Activated CD8-positive, alpha-beta T cell treated with anti-CD3 and anti-CD28 coated beads for 36 hours (primary cell): ENCODE measurements at regions not wholly inside any gene's neighbourhood (a gene's known extent, or its start where the extent isn't known, plus 50 kb on each side); places are given as distances from the start of the nearest gene placed in this dataset.

Source experiments
- ATAC-seq: fragments of 200-7000 bp; cut with Tn5 transposase; one replicate; pipeline ENCODE4 v1.10.0; 2021; ENCODE audit warnings: mild to moderate bottlenecking, moderate library complexity
- CTCF ChIA-PET: fragments of 350-600 bp; sonication (Branson Sonifier 250); formaldehyde crosslinking; loops from one replicate; lab custom pipeline; 2021; ENCODE audit warnings: antibody characterized with exemption; lab: Charles Lee
- POLR2A ChIA-PET: fragments of 350-600 bp; sonication (Branson Sonifier 250); formaldehyde crosslinking; loops from one replicate; lab custom pipeline; 2021; ENCODE audit warnings: antibody characterized with exemption; lab: Charles Lee
- DNase-seq: peaks from one replicate; pipeline ENCODE4 v3.0.0-alpha.2; 2020
- H3K27ac Mint-ChIP-seq: one replicate; pipeline ENCODE4 v1.8.0; 2021; ENCODE audit warnings: mild to moderate bottlenecking, mixed read lengths
- H3K27me3 Mint-ChIP-seq: one replicate; pipeline ENCODE4 v1.8.0; 2021; ENCODE audit warnings: mixed read lengths
- H3K36me3 Mint-ChIP-seq: one replicate; pipeline ENCODE4 v1.8.0; 2021; ENCODE audit warnings: low read depth, mixed read lengths
- H3K4me1 Mint-ChIP-seq: one replicate; pipeline ENCODE4 v1.8.0; 2021; ENCODE audit warnings: low read depth, mixed read lengths
- H3K4me3 Mint-ChIP-seq: one replicate; pipeline ENCODE4 v1.8.0; 2021; ENCODE audit warnings: mild to moderate bottlenecking, moderate library complexity, mixed read lengths
- H3K9me3 Mint-ChIP-seq: one replicate; pipeline ENCODE4 v1.8.0; 2021; ENCODE audit warnings: mixed read lengths
- intact Hi-C: fragments of 100-400 bp; cut with micrococcal nuclease; formaldehyde crosslinking; loops from one replicate; pipeline ENCODE4 v1.10.0; 2022
- TF ChIP-seq, protein P1 (sequence below): fragments of 200-600 bp; IDR thresholded peaks from one replicate; pipeline ENCODE4 v1.8.0; 2022; ENCODE audit warnings: antibody characterized with exemption, mild to moderate bottlenecking

DNA sequence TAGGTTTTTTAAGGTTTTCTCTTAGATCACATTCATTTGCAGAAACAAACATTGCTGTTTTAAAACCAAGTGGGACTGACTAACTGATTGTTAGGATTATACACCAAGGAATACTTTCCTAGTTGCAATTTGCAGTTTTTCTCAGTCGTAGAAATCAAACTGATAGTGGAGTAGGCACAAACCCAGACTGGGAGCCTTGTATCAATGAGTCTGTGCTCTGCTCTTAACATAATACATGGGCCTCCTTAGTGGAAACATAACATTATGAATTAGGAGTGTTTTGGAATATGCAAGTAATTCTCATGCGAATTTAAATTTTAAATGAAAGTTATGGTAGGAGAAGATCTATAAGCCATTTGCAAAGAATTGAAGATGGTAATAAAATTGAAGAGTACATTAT lies 223.5 kb downstream of the CLCN4 start:
- DNase-seq: no peak
- no peak for ATAC-seq
- ChIA-PET POLR2A (no interaction called here), CTCF (no interaction called here)
- no peaks in the 10 kb centered on the region for H3K9me3 Mint-ChIP-seq
- H3K27ac Mint-ChIP-seq: no peak overlapping the region
- no peak overlapping the region for H3K4me3 Mint-ChIP-seq
- no peaks in the 10 kb centered on the region for H3K27me3 Mint-ChIP-seq
- TF ChIP-seq, protein P1, sequence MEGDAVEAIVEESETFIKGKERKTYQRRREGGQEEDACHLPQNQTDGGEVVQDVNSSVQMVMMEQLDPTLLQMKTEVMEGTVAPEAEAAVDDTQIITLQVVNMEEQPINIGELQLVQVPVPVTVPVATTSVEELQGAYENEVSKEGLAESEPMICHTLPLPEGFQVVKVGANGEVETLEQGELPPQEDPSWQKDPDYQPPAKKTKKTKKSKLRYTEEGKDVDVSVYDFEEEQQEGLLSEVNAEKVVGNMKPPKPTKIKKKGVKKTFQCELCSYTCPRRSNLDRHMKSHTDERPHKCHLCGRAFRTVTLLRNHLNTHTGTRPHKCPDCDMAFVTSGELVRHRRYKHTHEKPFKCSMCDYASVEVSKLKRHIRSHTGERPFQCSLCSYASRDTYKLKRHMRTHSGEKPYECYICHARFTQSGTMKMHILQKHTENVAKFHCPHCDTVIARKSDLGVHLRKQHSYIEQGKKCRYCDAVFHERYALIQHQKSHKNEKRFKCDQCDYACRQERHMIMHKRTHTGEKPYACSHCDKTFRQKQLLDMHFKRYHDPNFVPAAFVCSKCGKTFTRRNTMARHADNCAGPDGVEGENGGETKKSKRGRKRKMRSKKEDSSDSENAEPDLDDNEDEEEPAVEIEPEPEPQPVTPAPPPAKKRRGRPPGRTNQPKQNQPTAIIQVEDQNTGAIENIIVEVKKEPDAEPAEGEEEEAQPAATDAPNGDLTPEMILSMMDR: no peak
- no peaks in the 10 kb centered on the region for H3K4me1 Mint-ChIP-seq
- H3K36me3 Mint-ChIP-seq: no peaks in the 10 kb centered on the region
- intact Hi-C loops: no loop called here

DNA sequence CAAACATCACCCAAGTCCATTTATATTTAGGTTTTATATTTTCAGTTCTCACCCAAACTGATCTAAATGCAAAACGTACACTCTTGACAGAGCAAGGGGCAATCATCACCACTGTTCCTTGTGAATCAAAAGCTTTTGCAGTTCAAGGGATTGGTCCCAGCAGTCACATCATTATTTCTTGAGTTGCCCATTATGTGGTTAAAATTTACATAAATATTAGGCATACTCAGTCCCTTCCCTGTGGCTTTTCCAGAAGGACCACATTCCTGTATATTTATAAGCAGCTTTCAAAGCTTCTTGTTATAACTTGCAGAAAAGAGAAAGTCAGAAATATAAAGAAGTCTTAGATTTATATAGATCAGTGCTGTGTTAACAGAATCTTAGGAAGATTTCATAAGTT lies 224.4 kb downstream of the CLCN4 start:
- Mint-ChIP-seq H3K27me3 (no peaks in the 10 kb centered on the region), H3K27ac (no peak overlapping the region), H3K36me3 (no peaks in the 10 kb centered on the region), H3K9me3 (no peaks in the 10 kb centered on the region), H3K4me3 (no peak overlapping the region), H3K4me1 (no peaks in the 10 kb centered on the region)
- ChIA-PET POLR2A (no interaction called here), CTCF (no interaction called here)
- intact Hi-C loops: no loop called here
- no peak for ATAC-seq
- no peak for DNase-seq
- TF ChIP-seq, protein P1: no peak

GRCh38 chrX:10387011-10387410 lies 230.2 kb downstream of the CLCN4 start:
- ATAC-seq (no peak), DNase-seq (no peak)
- POLR2A ChIA-PET: no interaction called here
- H3K36me3 Mint-ChIP-seq: no peaks in the 10 kb centered on the region
- no peak overlapping the region for H3K27ac Mint-ChIP-seq
- no peaks in the 10 kb centered on the region for H3K27me3 Mint-ChIP-seq
- TF ChIP-seq, protein P1: no peak
- H3K9me3 Mint-ChIP-seq: no peaks in the 10 kb centered on the region
- H3K4me1 Mint-ChIP-seq: no peaks in the 10 kb centered on the region
- intact Hi-C loops: no loop called here
- CTCF ChIA-PET: no interaction called here
- no peak overlapping the region for H3K4me3 Mint-ChIP-seq

- ATAC-seq (no peak), DNase-seq (no peak)
- Mint-ChIP-seq H3K4me1 (no peaks in the 10 kb centered on the region), H3K4me3 (no peak overlapping the region), H3K36me3 (no peaks in the 10 kb centered on the region), H3K9me3 (no peaks in the 10 kb centered on the region), H3K27me3 (no peaks in the 10 kb centered on the region), H3K27ac (no peak overlapping the region)
- TF ChIP-seq, protein P1: no peak
- intact Hi-C loops: no loop called here
- POLR2A ChIA-PET: no interaction called here
- CTCF ChIA-PET: no interaction called here
Measured at GRCh38 chrX:10390187-10390586, 230.2 kb downstream of the MID1 start.

DNA sequence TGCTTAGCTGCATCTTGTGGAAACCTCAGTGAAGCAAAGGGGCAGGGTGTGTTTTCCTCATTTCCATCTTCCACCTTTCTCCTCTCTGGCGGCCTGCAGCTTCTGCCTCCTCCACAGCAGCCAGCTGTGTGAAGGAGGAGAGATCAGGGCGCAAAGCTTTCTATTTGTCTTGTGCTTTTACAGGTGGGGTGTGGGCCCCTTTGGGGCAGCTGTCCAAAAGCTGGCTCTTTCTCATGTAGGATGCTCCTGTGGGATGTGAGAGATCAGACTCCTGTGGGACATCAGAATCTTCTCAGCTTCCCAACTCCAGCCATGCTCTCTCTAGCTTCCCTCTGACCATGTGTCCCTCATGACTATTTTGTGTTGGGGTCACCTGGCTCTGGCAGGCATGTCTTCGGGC lies 227.1 kb downstream of the MID1 start:
- TF ChIP-seq, protein P1: no peak
- CTCF ChIA-PET: no interaction called here
- ATAC-seq (no peak), DNase-seq (no peak)
- POLR2A ChIA-PET: no interaction called here
- intact Hi-C loops: no loop called here
- Mint-ChIP-seq H3K9me3 (no peaks in the 10 kb centered on the region), H3K27me3 (no peaks in the 10 kb centered on the region), H3K36me3 (no peaks in the 10 kb centered on the region), H3K4me3 (no peak overlapping the region), H3K4me1 (no peaks in the 10 kb centered on the region), H3K27ac (no peak overlapping the region)
